RWPE2 (cell line): ENCODE measurements at regions not wholly inside any gene's neighbourhood (a gene's known extent, or its start where the extent isn't known, plus 50 kb on each side); places are given as distances from the start of the nearest gene placed in this dataset.
A peak's percentile ranks its signal among the peaks of the same experiment; 100 is the strongest.

ENCODE experiments used
- ATAC-seq: fragments of 200-7000 bp; cut with Tn5 transposase; 3 replicates; pipeline ENCODE4 v1.9.1; 2021; ENCODE audit warnings: low read depth
- DNase-seq: peaks from one replicate; pipeline ENCODE4 v3.0.0-alpha.2; 2020; ENCODE audit warnings: low spot score
- H3K27ac ChIP-seq: fragments of 450-650 bp; 2 replicates; pipeline ENCODE4 v1.5.1; 2017; ENCODE audit warnings: mild to moderate bottlenecking; ENCODE audit not compliant: poor library complexity, severe bottlenecking
- H3K27me3 ChIP-seq: fragments of 250-450 bp; sonication (Bioruptor Pico); 2 replicates; pipeline ENCODE4 v1.5.1; 2021; ENCODE audit warnings: mild to moderate bottlenecking, moderate library complexity; ENCODE audit not compliant: insufficient read depth, poor library complexity, severe bottlenecking
- H3K36me3 ChIP-seq: fragments of 250-450 bp; sonication (Bioruptor Pico); 2 replicates; pipeline ENCODE4 v1.5.1; 2020; ENCODE audit warnings: low read depth, mild to moderate bottlenecking, moderate library complexity
- H3K4me1 ChIP-seq: fragments of 250-450 bp; sonication (Bioruptor Pico); 2 replicates; pipeline ENCODE4 v1.5.1; 2021; ENCODE audit warnings: mild to moderate bottlenecking, moderate library complexity; ENCODE audit not compliant: insufficient read depth, poor library complexity, severe bottlenecking
- H3K4me3 ChIP-seq: fragments of 250-450 bp; sonication (Bioruptor Pico); 2 replicates; pipeline ENCODE4 v1.5.1; 2021; ENCODE audit warnings: mild to moderate bottlenecking, moderate library complexity; ENCODE audit not compliant: severe bottlenecking
- H3K9me3 ChIP-seq: fragments of 250-450 bp; sonication (Bioruptor Pico); 2 replicates; pipeline ENCODE4 v1.5.1; 2021; ENCODE audit warnings: mild to moderate bottlenecking, moderate library complexity; ENCODE audit not compliant: severe bottlenecking
- TF ChIP-seq, protein P1 (sequence below): fragments of 450-650 bp; IDR thresholded peaks from one replicate; pipeline ENCODE4 v1.5.1; 2017; ENCODE audit warnings: mild to moderate bottlenecking, moderate library complexity; ENCODE audit not compliant: poor library complexity, severe bottlenecking

DNA sequence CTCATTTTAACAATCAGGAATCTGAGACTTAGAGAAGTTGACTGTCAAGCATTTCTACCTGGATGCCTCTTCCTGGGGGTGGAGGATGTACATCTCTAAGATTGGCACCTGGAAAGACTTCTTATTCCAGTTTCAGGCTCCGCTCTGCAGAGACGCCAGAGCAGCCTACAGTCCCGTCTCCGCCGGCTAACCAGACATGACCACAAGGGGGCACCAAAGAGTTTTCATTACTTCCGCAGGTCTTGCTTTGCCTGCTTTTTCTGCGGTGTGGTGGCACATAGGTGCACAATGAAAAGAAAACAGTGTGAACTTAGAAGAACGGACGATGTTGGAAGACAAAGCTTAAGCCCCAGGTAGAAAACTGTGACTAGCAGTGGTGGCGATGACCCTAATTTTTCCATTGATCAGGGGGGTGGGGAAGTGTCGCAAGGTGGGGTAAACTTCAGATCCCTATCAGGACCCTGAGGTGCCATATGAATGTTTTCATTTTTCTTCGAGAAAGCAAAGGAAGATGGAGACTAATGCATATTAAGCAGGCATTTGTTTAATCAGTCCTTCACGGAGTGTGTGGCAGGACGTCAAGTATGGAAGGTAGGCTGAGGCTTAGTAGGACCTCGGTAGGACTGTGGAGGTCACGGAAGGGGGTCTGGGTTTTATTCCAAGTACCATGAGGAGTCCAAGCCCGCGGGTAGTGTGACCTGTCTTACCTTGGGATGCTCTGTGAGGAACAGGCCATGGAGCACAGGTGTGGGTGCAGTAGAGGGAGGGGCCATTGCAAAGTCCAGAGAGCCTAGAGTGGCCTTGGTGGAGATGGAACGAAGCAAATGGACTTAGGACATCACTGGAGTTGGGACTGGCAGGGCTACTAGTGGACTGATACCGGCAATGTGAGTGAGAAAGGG is 60.1 kb upstream of the SORCS3 start:
- peak; percentile 79 for ATAC-seq
- peak overlapping the region; percentile 72 for H3K27ac ChIP-seq
- no peaks in the 10 kb centered on the region for H3K36me3 ChIP-seq
- peaks cover 10% of the 10 kb centered on the region for H3K4me1 ChIP-seq
- no peaks in the 10 kb centered on the region for H3K9me3 ChIP-seq
- no peak overlapping the region for H3K4me3 ChIP-seq
- H3K27me3 ChIP-seq = no peaks in the 10 kb centered on the region
- TF ChIP-seq, protein P1, sequence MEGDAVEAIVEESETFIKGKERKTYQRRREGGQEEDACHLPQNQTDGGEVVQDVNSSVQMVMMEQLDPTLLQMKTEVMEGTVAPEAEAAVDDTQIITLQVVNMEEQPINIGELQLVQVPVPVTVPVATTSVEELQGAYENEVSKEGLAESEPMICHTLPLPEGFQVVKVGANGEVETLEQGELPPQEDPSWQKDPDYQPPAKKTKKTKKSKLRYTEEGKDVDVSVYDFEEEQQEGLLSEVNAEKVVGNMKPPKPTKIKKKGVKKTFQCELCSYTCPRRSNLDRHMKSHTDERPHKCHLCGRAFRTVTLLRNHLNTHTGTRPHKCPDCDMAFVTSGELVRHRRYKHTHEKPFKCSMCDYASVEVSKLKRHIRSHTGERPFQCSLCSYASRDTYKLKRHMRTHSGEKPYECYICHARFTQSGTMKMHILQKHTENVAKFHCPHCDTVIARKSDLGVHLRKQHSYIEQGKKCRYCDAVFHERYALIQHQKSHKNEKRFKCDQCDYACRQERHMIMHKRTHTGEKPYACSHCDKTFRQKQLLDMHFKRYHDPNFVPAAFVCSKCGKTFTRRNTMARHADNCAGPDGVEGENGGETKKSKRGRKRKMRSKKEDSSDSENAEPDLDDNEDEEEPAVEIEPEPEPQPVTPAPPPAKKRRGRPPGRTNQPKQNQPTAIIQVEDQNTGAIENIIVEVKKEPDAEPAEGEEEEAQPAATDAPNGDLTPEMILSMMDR = peak; percentile 86
- no peak for DNase-seq

DNA sequence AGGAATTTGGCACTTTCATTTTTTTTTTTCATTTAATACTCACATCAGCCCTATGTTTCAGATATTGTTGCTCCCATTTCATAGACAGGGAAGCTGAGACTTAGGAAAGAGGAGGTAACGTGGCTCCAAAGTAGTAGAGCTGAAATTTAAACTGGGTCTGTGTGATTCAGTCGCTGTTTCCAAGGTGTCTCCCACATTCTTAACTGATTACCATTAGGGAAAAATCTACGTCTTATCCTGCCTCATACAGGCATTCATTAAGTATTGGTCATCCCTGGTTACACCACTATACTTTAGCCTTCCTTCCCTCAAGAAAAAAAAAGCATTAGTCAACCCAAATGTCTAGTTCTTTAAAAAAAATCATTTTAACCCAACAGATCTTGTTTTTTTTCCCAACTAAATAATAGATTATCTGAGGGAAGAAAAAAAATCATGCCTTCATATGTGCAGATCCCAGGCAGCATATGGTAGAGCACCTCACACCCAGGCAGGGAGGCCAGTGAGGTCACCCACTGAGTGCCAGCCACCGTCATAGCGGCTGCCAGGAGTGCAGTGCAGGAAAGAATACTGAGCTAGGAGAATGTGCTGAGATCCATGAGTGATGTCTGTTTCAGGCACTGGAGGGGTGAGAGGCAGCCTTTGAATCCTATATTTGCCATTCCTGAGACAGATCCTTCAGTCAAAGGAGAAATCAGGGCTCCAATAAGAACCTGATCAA is 59.0 kb upstream of the SORCS3 start:
- H3K27me3 ChIP-seq = no peaks in the 10 kb centered on the region

DNA sequence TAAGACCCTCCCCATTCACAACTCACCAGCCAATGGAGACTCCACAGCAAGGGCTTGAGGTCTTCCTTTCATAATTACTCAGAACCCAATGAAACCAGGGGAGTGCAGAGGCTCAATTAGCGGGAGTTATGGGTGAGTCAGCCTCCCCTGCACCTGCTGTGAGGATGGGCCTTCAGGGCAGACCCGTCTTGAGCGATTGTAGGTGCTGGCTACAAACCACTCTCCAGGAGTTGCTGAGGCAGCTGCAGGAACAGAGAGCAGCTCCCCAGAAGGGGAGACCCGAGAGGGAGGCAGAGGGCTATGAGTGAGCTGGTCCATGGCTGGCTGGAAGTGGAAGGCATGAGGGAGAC is 58.5 kb upstream of the SORCS3 start:
- TF ChIP-seq, protein P1 = no peak
- peaks cover 10% of the 10 kb centered on the region for H3K4me1 ChIP-seq
- ATAC-seq (peak; percentile 59), DNase-seq (peak; percentile 66)
- H3K27me3 ChIP-seq = no peaks in the 10 kb centered on the region
- H3K27ac ChIP-seq = peak overlapping the region; percentile 72
- no peak overlapping the region for H3K4me3 ChIP-seq
- no peaks in the 10 kb centered on the region for H3K9me3 ChIP-seq
- no peaks in the 10 kb centered on the region for H3K36me3 ChIP-seq

More for the DNA sequence above, 59.0 kb upstream of the SORCS3 start:
- H3K36me3 ChIP-seq = no peaks in the 10 kb centered on the region
- ATAC-seq = peak; percentile 89
- no peak for DNase-seq
- no peaks in the 10 kb centered on the region for H3K9me3 ChIP-seq
- TF ChIP-seq, protein P1 = no peak
- peaks cover 10% of the 10 kb centered on the region for H3K4me1 ChIP-seq
- H3K27ac ChIP-seq = peak overlapping the region; percentile 72
- H3K4me3 ChIP-seq = no peak overlapping the region

DNA sequence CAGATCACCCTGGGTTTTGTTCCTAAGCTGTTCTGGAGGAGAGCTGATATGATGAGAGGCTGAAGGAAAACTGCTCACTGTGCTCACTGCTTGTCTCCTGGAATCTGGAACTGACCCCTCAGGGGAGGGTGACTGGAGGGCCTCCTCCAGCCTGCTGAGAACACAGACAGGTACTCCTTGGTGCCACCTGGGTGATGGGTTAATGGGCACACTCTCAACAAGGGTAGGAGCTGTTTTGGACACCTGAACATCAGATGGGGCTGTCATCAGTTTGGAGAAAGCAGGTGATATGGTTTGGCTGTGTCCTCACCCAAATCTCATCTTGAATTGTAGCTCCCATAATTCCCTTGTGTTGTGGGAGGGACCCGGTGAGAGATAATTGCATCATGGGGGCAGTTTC is 58.1 kb upstream of the SORCS3 start:
- no peak for DNase-seq
- Histone ChIP-seq H3K9me3 (no peaks in the 10 kb centered on the region), H3K4me1 (peaks cover 10% of the 10 kb centered on the region), H3K27me3 (no peaks in the 10 kb centered on the region), H3K36me3 (no peaks in the 10 kb centered on the region), H3K27ac (peak overlapping the region; percentile 72), H3K4me3 (no peak overlapping the region)
- TF ChIP-seq, protein P1 = no peak
- no peak for ATAC-seq

DNA sequence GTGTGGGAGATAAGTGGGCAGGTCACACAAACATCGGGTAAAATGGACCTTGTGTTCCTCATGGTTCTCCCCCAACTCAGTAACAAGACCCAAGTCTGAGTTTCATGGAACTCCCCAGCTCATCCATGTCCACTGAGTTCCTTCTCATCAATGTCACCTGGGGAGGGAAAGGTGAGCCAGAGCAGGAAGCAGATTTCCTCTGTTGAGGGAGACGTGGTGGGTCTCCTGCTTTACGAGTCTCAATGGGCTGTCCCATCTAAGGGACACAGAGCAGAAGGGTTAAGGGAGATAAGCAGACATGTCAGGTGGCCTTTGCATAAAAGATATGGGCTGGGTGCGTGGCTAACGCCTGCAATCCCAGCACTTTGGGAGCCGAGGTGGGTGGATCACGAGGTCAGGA is 56.5 kb upstream of the SORCS3 start:
- Histone ChIP-seq H3K36me3 (no peaks in the 10 kb centered on the region), H3K4me3 (no peak overlapping the region), H3K27me3 (no peaks in the 10 kb centered on the region), H3K9me3 (no peaks in the 10 kb centered on the region), H3K4me1 (peaks cover 12% of the 10 kb centered on the region), H3K27ac (no peak overlapping the region)
- ATAC-seq (no peak), DNase-seq (no peak)
- TF ChIP-seq, protein P1 = no peak
